ENCODE measurements at regions not wholly inside any gene's neighbourhood (a gene's known extent, or its start where the extent isn't known, plus 50 kb on each side); places are given as distances from the start of the nearest gene placed in this dataset.

DNA sequence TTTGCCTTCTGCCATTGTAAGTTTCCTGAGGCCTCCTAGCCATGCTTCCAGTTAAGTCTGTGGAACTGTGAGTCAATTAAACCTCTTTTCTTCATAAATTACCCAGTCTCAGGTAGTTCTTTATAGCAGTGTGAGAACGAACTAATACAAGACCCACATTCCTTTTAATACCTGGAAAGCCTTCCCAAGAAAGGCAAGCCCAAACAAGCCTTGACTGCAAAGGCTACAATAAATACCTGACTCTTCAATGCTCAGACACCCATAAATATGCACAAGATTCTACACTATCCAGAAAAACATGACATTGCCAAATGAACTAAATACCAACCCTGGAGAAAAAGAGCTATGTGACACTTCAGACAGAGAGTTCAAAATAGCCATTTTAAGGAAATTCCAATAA is 338.8 kb downstream of the HAO1 start:
- H3K9me3 ChIP-seq (ENCODE audit: control insufficient read depth in 4 of 4, low read length in 3 of 4): no peaks in the 10 kb centered on the region
- 86% methylated on average over 1 of the region's 1 CpG for WGBS
- H3K4me3 ChIP-seq (ENCODE audit: low read depth in 1 of 3, low read length in 3 of 3): no peak overlapping the region
- H3K27me3 ChIP-seq (ENCODE audit: control insufficient read depth in 4 of 4, insufficient read depth in 4 of 4, low read length in 3 of 4): no peaks in the 10 kb centered on the region
- TF ChIP-seq SP1 (IDR thresholded peaks at IDR 0.05) (no peak), JUND (IDR thresholded peaks at IDR 0.05) (no peak), FOXA1 (IDR thresholded peaks at IDR 0.05) (no peak), NR2F2 (IDR thresholded peaks at IDR 0.05) (no peak), HNF4G (IDR thresholded peaks at IDR 0.05) (no peak), YY1 (IDR thresholded peaks at IDR 0.05) (no peak), HNF4A (conservative IDR thresholded peaks at IDR 0.05) (no peak), EGR1 (IDR thresholded peaks at IDR 0.05; ENCODE audit: low read depth in 2 of 2) (no peak), GABPA (IDR thresholded peaks at IDR 0.05 in 1 of 2, conservative IDR thresholded peaks at IDR 0.05 in 1 of 2) (no peak), TAF1 (conservative IDR thresholded peaks at IDR 0.05) (no peak), RXRA (IDR thresholded peaks at IDR 0.05) (no peak), RAD21 (IDR thresholded peaks at IDR 0.05) (no peak), FOXA2 (IDR thresholded peaks at IDR 0.05) (no peak)
- TF ChIP-seq, protein P1, sequence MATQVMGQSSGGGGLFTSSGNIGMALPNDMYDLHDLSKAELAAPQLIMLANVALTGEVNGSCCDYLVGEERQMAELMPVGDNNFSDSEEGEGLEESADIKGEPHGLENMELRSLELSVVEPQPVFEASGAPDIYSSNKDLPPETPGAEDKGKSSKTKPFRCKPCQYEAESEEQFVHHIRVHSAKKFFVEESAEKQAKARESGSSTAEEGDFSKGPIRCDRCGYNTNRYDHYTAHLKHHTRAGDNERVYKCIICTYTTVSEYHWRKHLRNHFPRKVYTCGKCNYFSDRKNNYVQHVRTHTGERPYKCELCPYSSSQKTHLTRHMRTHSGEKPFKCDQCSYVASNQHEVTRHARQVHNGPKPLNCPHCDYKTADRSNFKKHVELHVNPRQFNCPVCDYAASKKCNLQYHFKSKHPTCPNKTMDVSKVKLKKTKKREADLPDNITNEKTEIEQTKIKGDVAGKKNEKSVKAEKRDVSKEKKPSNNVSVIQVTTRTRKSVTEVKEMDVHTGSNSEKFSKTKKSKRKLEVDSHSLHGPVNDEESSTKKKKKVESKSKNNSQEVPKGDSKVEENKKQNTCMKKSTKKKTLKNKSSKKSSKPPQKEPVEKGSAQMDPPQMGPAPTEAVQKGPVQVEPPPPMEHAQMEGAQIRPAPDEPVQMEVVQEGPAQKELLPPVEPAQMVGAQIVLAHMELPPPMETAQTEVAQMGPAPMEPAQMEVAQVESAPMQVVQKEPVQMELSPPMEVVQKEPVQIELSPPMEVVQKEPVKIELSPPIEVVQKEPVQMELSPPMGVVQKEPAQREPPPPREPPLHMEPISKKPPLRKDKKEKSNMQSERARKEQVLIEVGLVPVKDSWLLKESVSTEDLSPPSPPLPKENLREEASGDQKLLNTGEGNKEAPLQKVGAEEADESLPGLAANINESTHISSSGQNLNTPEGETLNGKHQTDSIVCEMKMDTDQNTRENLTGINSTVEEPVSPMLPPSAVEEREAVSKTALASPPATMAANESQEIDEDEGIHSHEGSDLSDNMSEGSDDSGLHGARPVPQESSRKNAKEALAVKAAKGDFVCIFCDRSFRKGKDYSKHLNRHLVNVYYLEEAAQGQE (IDR thresholded peaks at IDR 0.05): no peak
- TF ChIP-seq, protein P2, sequence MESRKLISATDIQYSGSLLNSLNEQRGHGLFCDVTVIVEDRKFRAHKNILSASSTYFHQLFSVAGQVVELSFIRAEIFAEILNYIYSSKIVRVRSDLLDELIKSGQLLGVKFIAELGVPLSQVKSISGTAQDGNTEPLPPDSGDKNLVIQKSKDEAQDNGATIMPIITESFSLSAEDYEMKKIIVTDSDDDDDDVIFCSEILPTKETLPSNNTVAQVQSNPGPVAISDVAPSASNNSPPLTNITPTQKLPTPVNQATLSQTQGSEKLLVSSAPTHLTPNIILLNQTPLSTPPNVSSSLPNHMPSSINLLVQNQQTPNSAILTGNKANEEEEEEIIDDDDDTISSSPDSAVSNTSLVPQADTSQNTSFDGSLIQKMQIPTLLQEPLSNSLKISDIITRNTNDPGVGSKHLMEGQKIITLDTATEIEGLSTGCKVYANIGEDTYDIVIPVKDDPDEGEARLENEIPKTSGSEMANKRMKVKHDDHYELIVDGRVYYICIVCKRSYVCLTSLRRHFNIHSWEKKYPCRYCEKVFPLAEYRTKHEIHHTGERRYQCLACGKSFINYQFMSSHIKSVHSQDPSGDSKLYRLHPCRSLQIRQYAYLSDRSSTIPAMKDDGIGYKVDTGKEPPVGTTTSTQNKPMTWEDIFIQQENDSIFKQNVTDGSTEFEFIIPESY (IDR thresholded peaks at IDR 0.05): no peak
- TF ChIP-seq, protein P3, sequence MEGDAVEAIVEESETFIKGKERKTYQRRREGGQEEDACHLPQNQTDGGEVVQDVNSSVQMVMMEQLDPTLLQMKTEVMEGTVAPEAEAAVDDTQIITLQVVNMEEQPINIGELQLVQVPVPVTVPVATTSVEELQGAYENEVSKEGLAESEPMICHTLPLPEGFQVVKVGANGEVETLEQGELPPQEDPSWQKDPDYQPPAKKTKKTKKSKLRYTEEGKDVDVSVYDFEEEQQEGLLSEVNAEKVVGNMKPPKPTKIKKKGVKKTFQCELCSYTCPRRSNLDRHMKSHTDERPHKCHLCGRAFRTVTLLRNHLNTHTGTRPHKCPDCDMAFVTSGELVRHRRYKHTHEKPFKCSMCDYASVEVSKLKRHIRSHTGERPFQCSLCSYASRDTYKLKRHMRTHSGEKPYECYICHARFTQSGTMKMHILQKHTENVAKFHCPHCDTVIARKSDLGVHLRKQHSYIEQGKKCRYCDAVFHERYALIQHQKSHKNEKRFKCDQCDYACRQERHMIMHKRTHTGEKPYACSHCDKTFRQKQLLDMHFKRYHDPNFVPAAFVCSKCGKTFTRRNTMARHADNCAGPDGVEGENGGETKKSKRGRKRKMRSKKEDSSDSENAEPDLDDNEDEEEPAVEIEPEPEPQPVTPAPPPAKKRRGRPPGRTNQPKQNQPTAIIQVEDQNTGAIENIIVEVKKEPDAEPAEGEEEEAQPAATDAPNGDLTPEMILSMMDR (IDR thresholded peaks at IDR 0.05; ENCODE audit: low read depth, low read length, missing input control): no peak
- TF ChIP-seq, protein P4, sequence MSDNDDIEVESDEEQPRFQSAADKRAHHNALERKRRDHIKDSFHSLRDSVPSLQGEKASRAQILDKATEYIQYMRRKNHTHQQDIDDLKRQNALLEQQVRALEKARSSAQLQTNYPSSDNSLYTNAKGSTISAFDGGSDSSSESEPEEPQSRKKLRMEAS (IDR thresholded peaks at IDR 0.05): no peak
- TF ChIP-seq, protein P5, sequence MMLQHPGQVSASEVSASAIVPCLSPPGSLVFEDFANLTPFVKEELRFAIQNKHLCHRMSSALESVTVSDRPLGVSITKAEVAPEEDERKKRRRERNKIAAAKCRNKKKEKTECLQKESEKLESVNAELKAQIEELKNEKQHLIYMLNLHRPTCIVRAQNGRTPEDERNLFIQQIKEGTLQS (IDR thresholded peaks at IDR 0.05): no peak
- no peak overlapping the region for H3K9ac ChIP-seq (ENCODE audit: low read depth in 1 of 2, low read length in 2 of 2)
- no peak overlapping the region for H3K27ac ChIP-seq (ENCODE audit: low read depth in 1 of 2, low read length in 2 of 2)
- no peak for DNase-seq (ENCODE audit: low spot score)
- H3K36me3 ChIP-seq (ENCODE audit: control insufficient read depth in 4 of 4, insufficient read depth in 3 of 4, low read depth in 1 of 4, low read length in 3 of 4): no peaks in the 10 kb centered on the region
- peaks cover 0 to 4% (median 0%) of the 10 kb centered on the region in 4 donors for H3K4me1 ChIP-seq (ENCODE audit: control insufficient read depth in 4 of 4, insufficient read depth in 4 of 4, low read length in 3 of 4)

All from liver (tissue), 8 donors.